Nucleus accumbens (tissue), 56 donors: ENCODE measurements at regions not wholly inside any gene's neighbourhood (a gene's known extent, or its start where the extent isn't known, plus 50 kb on each side); places are given as distances from the start of the nearest gene placed in this dataset.

Source experiments
- DNase-seq, 56 donors: peaks; one replicate each; lab custom pipeline; 2025; lab: John Stamatoyannopoulos, UW

- DNase-seq, result no peak
These were observed 645.2 kb upstream of the EPHA6 start for GRCh38 chr3:96169111-96169766.

- no peak for DNase-seq
These were observed 641.5 kb upstream of the EPHA6 start for GRCh38 chr3:96172917-96173316.

- DNase-seq, result no peak
These were observed 638.9 kb upstream of the EPHA6 start for GRCh38 chr3:96175500-96175899.

- no peak for DNase-seq
These were observed 631.6 kb upstream of the EPHA6 start for GRCh38 chr3:96182756-96183155.

- DNase-seq, result no peak
These were observed 630.5 kb upstream of the EPHA6 start for GRCh38 chr3:96183871-96184270.

- no peak for DNase-seq
These were observed 624.3 kb upstream of the EPHA6 start for GRCh38 chr3:96190024-96190616.

GRCh38 chr3:96192966-96193550 lies 621.3 kb upstream of the EPHA6 start:
- DNase-seq, result no peak

- no peak for DNase-seq
These were observed 613.5 kb upstream of the EPHA6 start for GRCh38 chr3:96200897-96201296.

GRCh38 chr3:96201463-96201862 lies 612.9 kb upstream of the EPHA6 start:
- DNase-seq, result no peak

- no peak for DNase-seq
These were observed 612.2 kb upstream of the EPHA6 start for GRCh38 chr3:96202181-96202580.

GRCh38 chr3:96209699-96210098 lies 604.7 kb upstream of the EPHA6 start:
- no peak for DNase-seq

- DNase-seq, result no peak
These were observed 601.0 kb upstream of the EPHA6 start for GRCh38 chr3:96213393-96213792.

- no peak for DNase-seq
These were observed 599.5 kb upstream of the EPHA6 start for GRCh38 chr3:96214941-96215340.

GRCh38 chr3:96225494-96225893 lies 588.9 kb upstream of the EPHA6 start:
- DNase-seq, result no peak

GRCh38 chr3:96233679-96234078 lies 580.7 kb upstream of the EPHA6 start:
- no peak for DNase-seq

GRCh38 chr3:96236522-96236921 lies 577.9 kb upstream of the EPHA6 start:
- DNase-seq, result no peak

GRCh38 chr3:96259299-96259698 lies 555.1 kb upstream of the EPHA6 start:
- DNase-seq, result no peak

- DNase-seq, result no peak
These were observed 549.7 kb upstream of the EPHA6 start for GRCh38 chr3:96264701-96265100.

- DNase-seq, result no peak
These were observed 547.8 kb upstream of the EPHA6 start for GRCh38 chr3:96266395-96267190.

GRCh38 chr3:96267577-96267976 lies 546.8 kb upstream of the EPHA6 start:
- DNase-seq, result no peak

GRCh38 chr3:96294143-96294542 lies 520.3 kb upstream of the EPHA6 start:
- no peak for DNase-seq
